HG03442 (cell line): ENCODE measurements at regions not wholly inside any gene's neighbourhood (a gene's known extent, or its start where the extent isn't known, plus 50 kb on each side); places are given as distances from the start of the nearest gene placed in this dataset.

Source experiments
- ATAC-seq: cut with Tn5 transposase; IDR thresholded peaks from one replicate; pipeline ENCODE4 v1.9.1; 2021; ENCODE audit warnings: mild to moderate bottlenecking, moderate library complexity; ENCODE audit not compliant: unreplicated experiment

- ATAC-seq = no peak
Measured at GRCh38 chr14:99065551-99065950, 206.4 kb downstream of the BCL11B start.

GRCh38 chr14:99066378-99066777 is 205.6 kb downstream of the BCL11B start:
- ATAC-seq = no peak

DNA sequence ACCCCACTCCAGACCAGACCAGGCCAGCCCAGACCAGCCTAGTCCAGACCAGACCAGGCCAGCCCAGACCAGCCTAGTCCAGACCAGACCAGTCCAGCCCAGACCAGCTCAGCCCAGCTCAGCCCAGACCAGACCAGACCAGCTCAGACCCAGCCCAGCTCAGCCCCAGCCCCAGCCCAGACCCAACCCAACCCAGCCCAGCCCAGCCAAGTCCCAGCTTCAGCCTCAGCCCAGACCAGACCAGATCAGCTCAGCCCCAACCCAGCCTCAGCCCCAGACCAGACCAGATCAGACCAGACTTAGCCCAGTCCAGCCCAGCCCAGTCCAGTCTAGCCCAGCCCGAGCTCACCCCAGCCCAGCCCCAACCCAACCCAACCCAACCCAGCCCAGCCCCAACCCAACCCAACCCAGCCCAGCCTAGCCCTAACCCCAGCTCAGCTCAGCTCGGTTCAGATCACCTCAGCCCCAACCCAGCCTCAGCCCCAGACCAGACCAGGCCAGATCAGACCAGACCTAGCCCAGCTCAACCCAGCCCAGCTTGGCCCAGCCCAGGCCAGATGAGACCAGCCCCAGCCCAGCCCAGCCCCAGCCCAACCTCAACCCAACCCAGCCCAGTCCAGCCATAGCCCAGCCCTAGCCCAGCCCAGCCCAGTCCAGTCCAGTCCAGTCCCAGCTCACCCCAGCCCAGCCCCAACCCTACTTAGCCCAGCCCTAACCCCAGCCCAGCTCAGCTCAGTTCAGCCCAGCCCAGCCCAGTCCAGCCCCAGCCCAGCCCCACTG is 204.7 kb downstream of the BCL11B start:
- ATAC-seq = no peak

DNA sequence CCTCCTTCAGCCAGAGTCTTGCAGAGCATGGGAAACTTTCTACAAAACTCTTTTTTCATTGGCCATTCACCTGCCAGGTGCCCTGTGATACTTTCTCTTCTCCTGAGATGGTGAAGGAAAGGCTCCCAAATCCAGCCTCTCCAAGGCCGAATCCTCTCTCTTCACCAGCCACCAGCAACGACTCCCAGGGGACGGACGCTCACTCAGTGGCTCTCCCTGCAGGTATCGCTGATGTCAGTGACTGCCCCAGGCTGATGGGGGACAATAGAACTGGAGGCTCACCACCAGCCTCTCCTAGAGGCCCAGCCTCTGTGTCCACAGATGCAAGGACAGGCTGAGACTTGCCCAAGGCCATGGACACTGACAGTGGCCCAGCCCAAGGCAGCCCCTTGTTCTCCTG is 204.1 kb downstream of the BCL11B start:
- ATAC-seq = no peak

GRCh38 chr14:99069946-99070345 is 202.1 kb downstream of the BCL11B start:
- no peak for ATAC-seq

DNA sequence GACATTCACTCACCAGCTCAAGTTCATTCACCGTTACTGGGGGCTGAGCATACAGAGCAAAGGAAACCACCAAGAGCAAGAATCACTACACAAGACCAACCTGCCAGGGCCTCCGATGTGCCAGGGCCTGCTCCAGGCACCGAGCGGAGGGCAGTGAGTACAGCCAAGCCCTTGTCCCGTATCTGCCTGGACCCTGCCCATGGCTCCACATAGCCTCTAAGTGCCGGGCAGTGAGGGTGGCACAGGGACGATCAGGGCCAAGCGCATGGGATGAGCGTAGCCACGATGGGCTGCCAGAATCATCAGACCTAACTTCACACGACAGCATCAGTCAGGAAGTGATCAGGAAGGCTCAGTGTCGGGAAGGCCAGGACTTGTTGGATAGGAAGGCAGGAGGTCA is 199.6 kb downstream of the BCL11B start:
- no peak for ATAC-seq

DNA sequence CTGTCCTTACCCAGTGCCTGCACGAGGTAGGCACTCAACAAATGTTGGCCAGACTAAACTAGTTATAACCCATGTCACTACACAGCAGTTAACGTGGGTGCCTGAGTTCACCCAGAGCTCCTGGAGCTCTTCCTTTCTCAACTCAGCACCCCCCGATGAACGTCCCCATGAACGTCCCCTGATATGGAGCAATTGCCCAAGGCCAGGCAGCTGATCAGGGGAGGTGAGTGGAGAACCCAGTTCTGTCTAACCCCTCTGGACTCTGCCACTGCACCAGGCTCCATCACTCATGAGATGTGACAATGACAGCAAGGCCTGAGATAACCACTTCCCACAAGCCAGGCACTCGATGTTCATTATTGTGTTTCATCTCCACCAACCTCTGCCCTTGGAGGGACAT is 199.0 kb downstream of the BCL11B start:
- ATAC-seq = no peak

DNA sequence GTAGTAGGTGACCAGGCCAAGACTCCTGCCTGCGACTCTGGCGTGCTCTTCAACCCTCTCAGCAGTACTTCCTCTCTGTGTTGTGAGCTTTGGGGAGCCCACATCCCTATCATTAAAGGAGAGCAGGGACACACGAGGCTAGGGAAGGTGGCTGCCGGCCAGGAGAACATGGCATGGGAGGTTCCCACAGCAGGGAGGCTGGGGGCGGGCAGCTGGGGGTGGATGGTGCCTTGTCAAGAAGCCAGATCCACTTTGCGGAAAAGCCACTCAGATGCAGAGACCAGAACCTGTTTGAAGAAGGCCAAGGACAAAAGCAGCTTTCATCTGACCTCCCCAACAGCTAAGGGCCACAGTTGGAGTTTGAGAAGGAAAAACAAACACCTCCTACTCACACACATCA is 198.6 kb downstream of the BCL11B start:
- ATAC-seq = no peak

- ATAC-seq = no peak
Measured at GRCh38 chr14:99075061-99075460, 196.9 kb downstream of the BCL11B start.

GRCh38 chr14:99075771-99076375 is 196.1 kb downstream of the BCL11B start:
- no peak for ATAC-seq

GRCh38 chr14:99077076-99077843 is 194.7 kb downstream of the BCL11B start:
- no peak for ATAC-seq

DNA sequence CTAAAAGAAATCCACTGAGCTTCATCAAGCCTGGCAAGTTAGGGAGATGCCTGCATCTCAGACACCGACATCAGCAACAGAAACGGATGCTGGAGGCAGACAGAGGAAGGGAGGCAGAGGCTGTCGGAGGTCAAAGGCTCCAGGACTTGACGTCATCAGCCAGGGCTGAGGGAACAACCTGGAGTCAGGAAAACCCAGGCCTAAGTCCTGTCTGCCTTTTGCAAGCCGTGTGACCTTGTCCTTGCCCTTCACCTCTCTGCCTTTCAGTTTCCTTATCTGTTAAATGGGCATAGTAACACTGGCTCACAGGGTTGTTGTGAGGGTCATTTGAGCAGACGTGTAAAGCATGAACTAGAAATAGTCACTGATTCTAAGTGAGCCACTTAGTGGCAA is 194.2 kb downstream of the BCL11B start:
- no peak for ATAC-seq

GRCh38 chr14:99078426-99078825 is 193.6 kb downstream of the BCL11B start:
- no peak for ATAC-seq

DNA sequence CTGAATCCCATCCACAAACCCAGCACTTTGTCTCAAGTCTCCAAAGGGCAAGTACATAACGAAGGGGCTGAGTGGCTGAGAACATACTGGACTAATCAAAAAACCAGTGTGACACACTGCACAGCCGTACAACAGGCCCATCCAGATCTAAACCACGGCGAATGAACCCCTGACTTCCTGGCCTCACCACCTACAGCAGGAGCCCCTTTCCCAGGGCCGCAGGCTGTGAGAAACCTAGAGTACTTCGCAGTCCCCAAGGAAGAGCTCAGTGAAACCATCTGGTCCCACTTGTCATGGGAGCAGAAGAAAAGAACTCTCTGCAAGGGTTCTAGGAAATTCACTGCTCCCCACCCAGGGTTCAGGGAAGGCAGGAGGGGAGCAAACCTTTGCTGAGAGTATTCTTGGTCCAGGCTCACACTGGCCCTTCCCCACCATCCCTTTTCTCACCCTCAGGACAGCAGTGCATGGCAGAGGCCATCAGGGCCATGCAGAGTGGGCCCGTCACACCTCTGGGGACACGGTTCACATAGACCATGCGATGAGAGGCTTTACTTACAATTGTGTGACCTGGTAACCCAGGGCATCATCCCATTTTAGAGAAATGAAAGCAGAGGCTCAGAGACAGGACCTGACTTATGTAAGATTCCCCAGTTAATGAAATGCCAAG is 192.8 kb downstream of the BCL11B start:
- no peak for ATAC-seq

DNA sequence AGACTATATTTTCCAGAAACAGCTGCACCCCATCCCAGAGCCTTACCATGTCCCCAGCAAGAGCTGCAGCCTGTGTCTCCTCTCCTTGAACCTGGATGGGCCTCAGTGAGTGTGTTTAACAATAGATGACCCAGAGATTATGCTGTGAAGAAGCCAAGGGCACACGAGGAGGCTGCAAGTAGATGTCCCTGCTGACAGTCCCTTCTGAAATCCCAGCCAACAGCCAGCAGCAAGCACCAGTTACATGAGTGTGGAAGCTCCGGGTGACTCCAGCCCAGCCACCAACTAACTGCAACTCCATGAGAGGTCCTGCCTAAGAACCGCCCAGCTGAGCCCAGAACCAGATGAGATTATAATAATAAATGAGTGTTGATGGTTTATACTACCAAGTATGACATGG is 191.7 kb downstream of the BCL11B start:
- no peak for ATAC-seq

- ATAC-seq = no peak
Measured at GRCh38 chr14:99081156-99081765, 190.7 kb downstream of the BCL11B start.

- no peak for ATAC-seq
Measured at GRCh38 chr14:99081880-99082279, 190.1 kb downstream of the BCL11B start.

DNA sequence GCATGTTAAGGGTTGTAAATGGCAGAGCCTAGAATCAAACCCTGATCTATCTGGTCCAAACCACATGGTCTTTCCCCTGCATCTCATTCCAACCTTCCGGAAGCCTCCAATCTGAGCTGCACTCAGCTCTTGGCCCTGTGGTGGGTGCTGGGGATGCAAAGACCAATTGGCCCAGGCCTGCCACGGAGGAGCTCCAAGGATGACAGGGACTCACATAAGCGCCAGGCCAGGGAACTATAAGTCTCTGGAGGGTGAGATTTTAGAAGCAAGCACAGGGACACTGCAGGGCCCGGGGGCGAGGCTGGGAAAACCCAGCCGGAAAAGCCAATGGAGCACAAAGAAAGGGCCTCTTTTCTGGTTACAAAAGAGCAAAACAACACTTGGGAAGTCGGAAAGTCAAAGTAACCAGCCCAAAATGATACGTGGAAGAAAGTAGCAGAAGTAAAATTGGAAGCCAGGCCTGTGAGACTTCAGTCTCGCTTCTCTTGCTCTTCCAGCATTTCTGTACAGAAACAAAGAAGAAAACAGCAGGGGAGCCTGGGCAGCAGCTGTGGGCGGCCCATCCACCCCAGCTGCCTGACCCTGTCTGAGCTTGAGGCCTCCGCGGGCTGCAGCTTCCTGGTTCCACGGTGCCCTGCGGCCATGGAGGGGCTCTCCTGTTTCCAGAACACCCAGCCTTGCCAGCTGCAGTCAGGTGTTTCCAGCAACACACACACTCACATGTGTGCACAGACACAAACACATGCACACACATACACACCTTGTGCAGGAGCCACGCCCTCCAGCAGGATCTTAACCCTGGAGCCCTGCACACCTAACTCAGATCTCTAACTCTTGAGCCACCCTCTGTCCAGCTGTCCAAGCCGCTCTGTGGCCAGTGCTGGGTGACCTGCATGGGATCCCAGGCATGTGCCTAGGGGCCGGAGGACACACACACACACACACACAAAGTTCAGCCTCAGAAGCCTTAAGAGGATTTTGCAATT is 178.2 kb downstream of the BCL11B start:
- no peak for ATAC-seq

DNA sequence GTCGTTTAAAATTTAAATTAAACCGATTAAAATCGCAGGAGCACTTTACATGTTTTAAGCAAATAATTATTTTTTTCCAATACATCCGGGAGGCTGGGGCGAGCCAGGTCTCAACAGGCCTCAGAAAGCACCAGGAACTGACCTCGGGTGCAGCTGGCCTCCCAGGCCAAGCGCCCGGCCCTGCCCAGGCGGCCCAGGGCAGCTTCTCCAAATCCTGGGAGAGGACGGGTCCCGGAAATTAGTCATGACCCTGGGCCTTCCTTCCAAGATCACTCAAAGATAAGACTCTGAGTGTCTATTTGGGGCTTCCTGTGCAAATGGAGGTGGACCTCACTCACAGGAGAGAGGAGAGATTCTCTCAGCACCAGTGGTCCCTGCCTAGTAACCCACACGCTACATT is 177.1 kb downstream of the BCL11B start:
- ATAC-seq = no peak

GRCh38 chr14:99095369-99095768 is 176.6 kb downstream of the BCL11B start:
- no peak for ATAC-seq
